HepG2 (cell line): ENCODE measurements at regions not wholly inside any gene's neighbourhood (a gene's known extent, or its start where the extent isn't known, plus 50 kb on each side); places are given as distances from the start of the nearest gene placed in this dataset.

Source experiments
- ATAC-seq: fragments of 200-7000 bp; cut with Tn5 transposase; 3 replicates; pipeline ENCODE4 v1.9.1; 2020; ENCODE audit warnings: mild to moderate bottlenecking, moderate library complexity
- BruUV-seq: library from RNA; stranded (reverse); fragments of 400-500 nt; replicated peaks from 2 replicates; lab custom pipeline; 2021; lab: Mats Ljungman, UMichigan
- CTCF ChIA-PET: fragments of 300-600 bp; formaldehyde crosslinking; extraction: SDS; loops from one replicate; lab custom pipeline; 2021; ENCODE audit warnings: low total read pairs, inconsistent platforms, low intra/inter-chr PET ratio; lab: Yijun Ruan, JAX
- POLR2A ChIA-PET: fragments of 350-600 bp; sonication (Branson Sonifier 250); formaldehyde crosslinking; loops from one replicate; lab custom pipeline; 2020; ENCODE audit warnings: antibody characterized with exemption, inconsistent platforms; lab: Yijun Ruan, JAX
- DNase-seq: peaks from one replicate; pipeline ENCODE4 v3.0.0-alpha.2; 2015; ENCODE audit warnings: low spot score
- FAIRE-seq: peaks from 3 replicates; lab custom pipeline; 2011; peaks lifted over from hg19 to GRCh38; lab: Jason Lieb, UNC
- H2AFZ ChIP-seq: one replicate; pipeline ENCODE4 v1.6.1; 2011; ENCODE audit warnings: low read length, inconsistent platforms
- H3K27ac ChIP-seq: fragments of 300-600 bp; 3 replicates; pipeline ENCODE4 v1.8.0; 2011; ENCODE audit warnings: mixed run types, mild to moderate bottlenecking, mixed read lengths, low read length, inconsistent platforms; ENCODE audit not compliant: insufficient read depth; ENCODE audit errors: extremely low read length
- H3K27me3 ChIP-seq, 2 experiments: fragments of 200-600 bp in 1 of 2; 2 replicates in 1 of 2; 3 replicates in 1 of 2; pipeline versions ENCODE4 v1.6.0 to v1.8.0; 2011; ENCODE audit warnings: low read length in 2 of 2, mild to moderate bottlenecking in 2 of 2, moderate library complexity in 2 of 2, inconsistent platforms in 1 of 2; ENCODE audit not compliant: insufficient read depth in 2 of 2, control insufficient read depth in 1 of 2
- H3K36me3 ChIP-seq, 2 experiments: fragments of 200-600 bp in 1 of 2; replicated peaks in 1 of 2; 2 replicates in 1 of 2; 3 replicates in 1 of 2; pipeline versions ENCODE4 v1.5.1 to v1.8.0; 2011; ENCODE audit warnings: low read length in 2 of 2, inconsistent platforms in 1 of 2; ENCODE audit not compliant: insufficient read depth in 2 of 2, control insufficient read depth in 1 of 2
- H3K4me1 ChIP-seq: 2 replicates; pipeline ENCODE4 v1.5.1; 2012; ENCODE audit warnings: low read length, inconsistent platforms; ENCODE audit not compliant: insufficient read depth
- H3K4me2 ChIP-seq: 2 replicates; pipeline ENCODE4 v1.6.0; 2011; ENCODE audit warnings: low read depth, low read length, inconsistent platforms
- H3K4me3 ChIP-seq, 3 experiments: fragments of 200-600 bp in 1 of 3; sonication (generic), shearing (Covaris generic) in 1 of 3; replicated peaks in 1 of 3; 2 replicates each; pipeline ENCODE4 v1.5.1; 2011 to 2016; ENCODE audit warnings: low read length in 3 of 3, inconsistent platforms in 2 of 3, low read depth in 2 of 3, mild to moderate bottlenecking in 2 of 3, control low read depth in 1 of 3, mixed read lengths in 1 of 3; ENCODE audit not compliant: insufficient read depth in 1 of 3
- H3K79me2 ChIP-seq: one replicate; pipeline ENCODE4 v1.6.1; 2011; ENCODE audit warnings: low read length, inconsistent platforms; ENCODE audit not compliant: insufficient read depth
- H3K9ac ChIP-seq: 2 replicates; pipeline ENCODE4 v1.6.0; 2011; ENCODE audit warnings: mild to moderate bottlenecking, low read depth, low read length, inconsistent platforms; ENCODE audit not compliant: insufficient read depth
- H3K9me3 ChIP-seq: 2 replicates; pipeline ENCODE4 v1.5.1; 2012; ENCODE audit warnings: mild to moderate bottlenecking, low read length
- H4K20me1 ChIP-seq: 2 replicates; pipeline ENCODE4 v1.6.0; 2011; ENCODE audit warnings: inconsistent platforms, mild to moderate bottlenecking, low read length, moderate library complexity; ENCODE audit not compliant: insufficient read depth
- ATF7 ChIP-seq, 2 experiments: fragments of 450-650 bp in 1 of 2; sonication (generic) in 1 of 2; formaldehyde crosslinking in 1 of 2; IDR thresholded peaks; 2 replicates each; pipeline versions ENCODE4 v1.4.0 to v1.6.1; 2016 to 2020; ENCODE audit warnings: antibody characterized with exemption in 1 of 2, mild to moderate bottlenecking in 1 of 2, missing genetic modification reagents in 1 of 2
- ATF7-NPFF ChIP-seq: sonication (generic); formaldehyde crosslinking; IDR thresholded peaks from 2 replicates; pipeline ENCODE4 v1.8.1; 2023; ENCODE audit warnings: mild to moderate bottlenecking, low read depth, missing genetic modification reagents, moderate library complexity
- CREB1 ChIP-seq, 2 experiments: fragments of 450-650 bp in 1 of 2; IDR thresholded peaks; 2 replicates each; pipeline ENCODE4 v1.6.1; 2016 to 2017; ENCODE audit warnings: control low read depth in 1 of 2, mild to moderate bottlenecking in 1 of 2, missing compliant biosample characterization in 1 of 2, missing genetic modification characterization in 1 of 2
- GATA4 ChIP-seq: sonication (generic); IDR thresholded peaks from 2 replicates; pipeline ENCODE4 v1.6.1; 2016; ENCODE audit warnings: antibody characterized with exemption, low read depth, borderline replicate concordance
- HNRNPH1 ChIP-seq: fragments of 200-400 bp; formaldehyde crosslinking; optimal IDR thresholded peaks from 2 replicates; pipeline ENCODE3; 2017; ENCODE audit warnings: mild to moderate bottlenecking, low read depth, low read length
- HNRNPUL1 ChIP-seq: fragments of 200-400 bp; formaldehyde crosslinking; IDR thresholded peaks from 2 replicates; pipeline ENCODE4 v1.6.1; 2017; ENCODE audit warnings: low read depth, mild to moderate bottlenecking, low read length, moderate library complexity
- ISX ChIP-seq: sonication (generic); formaldehyde crosslinking; conservative IDR thresholded peaks from 2 replicates; pipeline ENCODE4 v1.5.0; 2020; ENCODE audit warnings: missing genetic modification reagents
- MAFK ChIP-seq, 2 experiments: IDR thresholded peaks in 1 of 2; conservative IDR thresholded peaks in 1 of 2; 2 replicates each; pipeline ENCODE4 v1.6.1; 2011; ENCODE audit warnings: improper control_type of control experiment in 2 of 2, low read length in 2 of 2
- RFX3 ChIP-seq: IDR thresholded peaks from 2 replicates; pipeline ENCODE4 v1.6.1; 2016; ENCODE audit warnings: missing biosample characterization, missing genetic modification reagents
- ZNF17 ChIP-seq: sonication (generic); formaldehyde crosslinking; IDR thresholded peaks from 2 replicates; pipeline ENCODE4 v1.5.0; 2020; ENCODE audit warnings: mild to moderate bottlenecking, missing genetic modification reagents
- ZNF552 ChIP-seq: sonication (generic); formaldehyde crosslinking; IDR thresholded peaks from 2 replicates; pipeline ENCODE4 v1.9.0; 2022; ENCODE audit warnings: missing genetic modification reagents, mild to moderate bottlenecking, borderline replicate concordance
- ZNF567 ChIP-seq: sonication (generic); formaldehyde crosslinking; IDR thresholded peaks from 2 replicates; pipeline ENCODE4 v1.8.1; 2023; ENCODE audit warnings: mild to moderate bottlenecking, missing genetic modification reagents, borderline replicate concordance
- ZNF792 ChIP-seq: IDR thresholded peaks from 2 replicates; pipeline ENCODE4 v1.6.1; 2016
- ZNF878 ChIP-seq: sonication (generic); formaldehyde crosslinking; IDR thresholded peaks from 2 replicates; pipeline ENCODE4 v1.8.1; 2023; ENCODE audit warnings: mild to moderate bottlenecking, missing genetic modification reagents, moderate library complexity
- WGBS: methylation state at CpG from one replicate; pipeline ENCODE4 v1.1.6; 2017; ENCODE audit warnings: low lambda C conversion rate; 5-methylcytosine and 5-hydroxymethylcytosine counted together
- in situ Hi-C: cut with HindIII; loops from 2 replicates; pipeline ENCODE4 v1.10.0; 2017; ENCODE audit warnings: low pct_unique_long_range_greater_than_20kb; ENCODE audit not compliant: extremely low pct_ligation_motif_present
- intact Hi-C: fragments of 100-400 bp; cut with micrococcal nuclease; formaldehyde crosslinking; loops from one replicate; pipeline ENCODE4 v1.10.0; 2022; ENCODE audit not compliant: unreplicated experiment

- H3K36me3 ChIP-seq: no peaks in the 10 kb centered on the region
- no TSS peak for BruUV-seq
- no peak overlapping the region for H2AFZ ChIP-seq
- no peaks in the 10 kb centered on the region for H3K79me2 ChIP-seq
- POLR2A ChIA-PET: no interaction called here
- H3K4me3 ChIP-seq: no peak overlapping the region
- 10% methylated on average over 5 of the region's 7 CpGs for WGBS
- CTCF ChIA-PET: no interaction called here
- H3K27ac ChIP-seq: no peak overlapping the region
- DNase-seq (no peak), FAIRE-seq (no peak), ATAC-seq (no peak)
- intact Hi-C loops (no loop called here), in situ Hi-C loops (no loop called here)
- H3K4me1 ChIP-seq: no peaks in the 10 kb centered on the region
- H3K27me3 ChIP-seq: peaks cover 0 to 14% of the 10 kb centered on the region in 2 experiments; a peak in 2 of 5 replicates
- no peak overlapping the region for H3K4me2 ChIP-seq
- peak; percentile 83 for TF ChIP-seq ATF7 (IDR thresholded peaks at IDR 0.05)
- no peak for TF ChIP-seq ATF7 (CRISPR knock-in tag; IDR thresholded peaks at IDR 0.05)
- TF ChIP-seq CREB1 (IDR thresholded peaks at IDR 0.05): peak; percentile 44; the same call in 1 of the 2 replicates
- TF ChIP-seq CREB1 (CRISPR knock-in tag; IDR thresholded peaks at IDR 0.05): no peak
- no peak for TF ChIP-seq HNRNPH1
- no peak for TF ChIP-seq HNRNPUL1
- no peak for TF ChIP-seq ZNF878
- H4K20me1 ChIP-seq: no peaks in the 10 kb centered on the region
- no peak overlapping the region for H3K9ac ChIP-seq
- H3K9me3 ChIP-seq: no peaks in the 10 kb centered on the region
These were observed 50.6 kb upstream of the TOP3B start for GRCh38 chr22:22032906-22033802.

- ChIA-PET POLR2A (no interaction called here), CTCF (no interaction called here)
- no peak for DNase-seq
- H3K4me1 ChIP-seq: no peaks in the 10 kb centered on the region
- H3K79me2 ChIP-seq: no peaks in the 10 kb centered on the region
- H3K4me2 ChIP-seq: no peak overlapping the region
- H3K4me3 ChIP-seq: no peak overlapping the region
- no peaks in the 10 kb centered on the region for H3K36me3 ChIP-seq
- H4K20me1 ChIP-seq: no peaks in the 10 kb centered on the region
- in situ Hi-C loops: no loop called here
- no peak overlapping the region for H3K27ac ChIP-seq
- no TSS peak for BruUV-seq
- no peak for ATAC-seq
- H3K9ac ChIP-seq: no peak overlapping the region
- no peak for FAIRE-seq
- no peak overlapping the region for H2AFZ ChIP-seq
- peaks cover 0 to 14% of the 10 kb centered on the region in 2 experiments; a peak in 2 of 5 replicates for H3K27me3 ChIP-seq
- 17% methylated on average over 1 of the region's 4 CpGs for WGBS
- intact Hi-C loops: no loop called here
- no peaks in the 10 kb centered on the region for H3K9me3 ChIP-seq
- TF ChIP-seq MAFK (conservative IDR thresholded peaks at IDR 0.05 in 1 of 2, IDR thresholded peaks at IDR 0.05 in 1 of 2; ENCODE audit: low read length in 2 of 2): no peak
- TF ChIP-seq ZNF17 (CRISPR knock-in tag): no peak
- TF ChIP-seq GATA4: no peak
- no peak for TF ChIP-seq RFX3 (CRISPR knock-in tag)
- no peak for TF ChIP-seq ZNF567 (CRISPR knock-in tag)
- TF ChIP-seq ATF7-NPFF (CRISPR knock-in tag): no peak
- no peak for TF ChIP-seq ZNF552 (CRISPR knock-in tag)
- no peak for TF ChIP-seq ZNF792 (CRISPR knock-in tag)
- no peak for TF ChIP-seq ISX (CRISPR knock-in tag)
These were observed 49.7 kb upstream of the TOP3B start for GRCh38 chr22:22032099-22032905.
